Panc1 (cell line): ENCODE measurements at regions not wholly inside any gene's neighbourhood (a gene's known extent, or its start where the extent isn't known, plus 50 kb on each side); places are given as distances from the start of the nearest gene placed in this dataset.
"Not testable (repeated sequence)": the region's sequence is repeated elsewhere in the genome, so short reads cannot be mapped to it uniquely, and the experiment has no call there.

Source experiments
- ATAC-seq: fragments of 200-7000 bp; cut with Tn5 transposase; 2 replicates; pipeline ENCODE4 v1.9.1; 2020; ENCODE audit warnings: mild to moderate bottlenecking, moderate library complexity
- BruUV-seq: library from RNA; stranded (reverse); fragments of 400-500 nt; replicated peaks from 2 replicates; lab custom pipeline; 2021; lab: Mats Ljungman, UMichigan
- CTCF ChIA-PET: fragments of 300-600 bp; sonication (Branson Sonifier 250); formaldehyde crosslinking; loops from one replicate; lab custom pipeline; 2022; ENCODE audit warnings: antibody characterized with exemption; lab: Charles Lee
- POLR2A ChIA-PET: fragments of 300-600 bp; sonication (Branson Sonifier 250); formaldehyde crosslinking; loops from one replicate; lab custom pipeline; 2022; ENCODE audit warnings: antibody characterized with exemption; lab: Charles Lee
- DNase-seq: peaks from one replicate; pipeline ENCODE4 v3.0.0-alpha.2; 2010; ENCODE audit warnings: low read depth, low spot score
- H3K27ac ChIP-seq: 2 replicates; pipeline ENCODE4 v1.5.1; 2011; ENCODE audit warnings: mild to moderate bottlenecking, low read length, inconsistent platforms
- H3K27me3 ChIP-seq: fragments of 200-500 bp; sonication (Bioruptor generic); 2 replicates; pipeline ENCODE4 v1.6.0; 2014; ENCODE audit warnings: low read length, inconsistent platforms; ENCODE audit not compliant: control insufficient read depth, insufficient read depth
- H3K36me3 ChIP-seq: fragments of 200-500 bp; sonication (Bioruptor generic); 2 replicates; pipeline ENCODE4 v1.5.1; 2014; ENCODE audit warnings: inconsistent platforms, mild to moderate bottlenecking, low read length, moderate library complexity; ENCODE audit not compliant: control insufficient read depth, insufficient read depth
- H3K4me1 ChIP-seq: 2 replicates; pipeline ENCODE4 v1.5.1; 2011; ENCODE audit warnings: inconsistent platforms, mild to moderate bottlenecking, low read length, moderate library complexity; ENCODE audit not compliant: control insufficient read depth, insufficient read depth
- H3K4me3 ChIP-seq, 2 experiments: 2 replicates each; pipeline ENCODE4 v1.5.1; 2011 to 2012; ENCODE audit warnings: low read depth in 2 of 2, low read length in 2 of 2, mild to moderate bottlenecking in 2 of 2, inconsistent platforms in 1 of 2, moderate library complexity in 1 of 2
- H3K9me3 ChIP-seq: fragments of 200-500 bp; sonication (Bioruptor generic); 2 replicates; pipeline ENCODE4 v1.5.1; 2014; ENCODE audit warnings: low read depth, mild to moderate bottlenecking, inconsistent platforms, low read length, moderate library complexity; ENCODE audit not compliant: control insufficient read depth, insufficient read depth
- CTCF ChIP-seq: fragments of 450-650 bp; IDR thresholded peaks from 2 replicates; pipeline ENCODE4 v1.5.1; 2017; ENCODE audit warnings: mild to moderate bottlenecking
- POLR2AphosphoS5 ChIP-seq: IDR thresholded peaks from 2 replicates; pipeline ENCODE4 v1.6.1; 2012; ENCODE audit warnings: mild to moderate bottlenecking, low read depth, low read length, moderate library complexity
- SIN3A ChIP-seq: IDR thresholded peaks from 2 replicates; pipeline ENCODE4 v1.6.1; 2012; ENCODE audit warnings: low read depth, mild to moderate bottlenecking, low read length, moderate library complexity, borderline replicate concordance; ENCODE audit not compliant: insufficient read depth
- TCF7L2 ChIP-seq: IDR thresholded peaks from 2 replicates; pipeline ENCODE4 v1.6.1; 2011; ENCODE audit warnings: mild to moderate bottlenecking, low read depth, low read length, inconsistent platforms
- in situ Hi-C: cut with HindIII; loops from 2 replicates; pipeline ENCODE4 v1.10.0; 2016; ENCODE audit warnings: low sequenced_read_pairs, low pct_unique_long_range_greater_than_20kb
- intact Hi-C: fragments of 100-400 bp; cut with micrococcal nuclease; formaldehyde crosslinking; loops from one replicate; pipeline ENCODE4 v1.10.0; 2022; ENCODE audit not compliant: unreplicated experiment
- TF ChIP-seq, protein P1 (sequence below), 2 experiments: IDR thresholded peaks; 2 replicates each; pipeline ENCODE4 v1.6.1; 2011 to 2012; ENCODE audit warnings: low read depth in 2 of 2, control low read depth in 1 of 2, low read length in 1 of 2, mild to moderate bottlenecking in 1 of 2, moderate library complexity in 1 of 2; ENCODE audit not compliant: insufficient read depth in 1 of 2

GRCh38 chr5:130747556-130747955, 417.5 kb downstream of the HINT1 start:
- no peaks in the 10 kb centered on the region for H3K27me3 ChIP-seq
- TF ChIP-seq POLR2AphosphoS5 = no peak
- TF ChIP-seq SIN3A = no peak
- no peak for TF ChIP-seq CTCF
- TF ChIP-seq, protein P1, sequence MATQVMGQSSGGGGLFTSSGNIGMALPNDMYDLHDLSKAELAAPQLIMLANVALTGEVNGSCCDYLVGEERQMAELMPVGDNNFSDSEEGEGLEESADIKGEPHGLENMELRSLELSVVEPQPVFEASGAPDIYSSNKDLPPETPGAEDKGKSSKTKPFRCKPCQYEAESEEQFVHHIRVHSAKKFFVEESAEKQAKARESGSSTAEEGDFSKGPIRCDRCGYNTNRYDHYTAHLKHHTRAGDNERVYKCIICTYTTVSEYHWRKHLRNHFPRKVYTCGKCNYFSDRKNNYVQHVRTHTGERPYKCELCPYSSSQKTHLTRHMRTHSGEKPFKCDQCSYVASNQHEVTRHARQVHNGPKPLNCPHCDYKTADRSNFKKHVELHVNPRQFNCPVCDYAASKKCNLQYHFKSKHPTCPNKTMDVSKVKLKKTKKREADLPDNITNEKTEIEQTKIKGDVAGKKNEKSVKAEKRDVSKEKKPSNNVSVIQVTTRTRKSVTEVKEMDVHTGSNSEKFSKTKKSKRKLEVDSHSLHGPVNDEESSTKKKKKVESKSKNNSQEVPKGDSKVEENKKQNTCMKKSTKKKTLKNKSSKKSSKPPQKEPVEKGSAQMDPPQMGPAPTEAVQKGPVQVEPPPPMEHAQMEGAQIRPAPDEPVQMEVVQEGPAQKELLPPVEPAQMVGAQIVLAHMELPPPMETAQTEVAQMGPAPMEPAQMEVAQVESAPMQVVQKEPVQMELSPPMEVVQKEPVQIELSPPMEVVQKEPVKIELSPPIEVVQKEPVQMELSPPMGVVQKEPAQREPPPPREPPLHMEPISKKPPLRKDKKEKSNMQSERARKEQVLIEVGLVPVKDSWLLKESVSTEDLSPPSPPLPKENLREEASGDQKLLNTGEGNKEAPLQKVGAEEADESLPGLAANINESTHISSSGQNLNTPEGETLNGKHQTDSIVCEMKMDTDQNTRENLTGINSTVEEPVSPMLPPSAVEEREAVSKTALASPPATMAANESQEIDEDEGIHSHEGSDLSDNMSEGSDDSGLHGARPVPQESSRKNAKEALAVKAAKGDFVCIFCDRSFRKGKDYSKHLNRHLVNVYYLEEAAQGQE (IDR thresholded peaks at IDR 0.05; ENCODE audit: insufficient read depth in 1 of 2, low read depth in 2 of 2, low read length in 1 of 2) = no peak
- TF ChIP-seq TCF7L2 = no peak

GRCh38 chr5:130746641-130747040, 418.4 kb downstream of the HINT1 start:
- intact Hi-C loops, in situ Hi-C loops, POLR2A ChIA-PET, H3K36me3 ChIP-seq, ATAC-seq, H3K9me3 ChIP-seq, DNase-seq, CTCF ChIA-PET, H3K27me3 ChIP-seq, H3K4me1 ChIP-seq, H3K27ac ChIP-seq, BruUV-seq, H3K4me3 ChIP-seq: not testable (repeated sequence)

More at GRCh38 chr5:130747556-130747955, 417.5 kb downstream of the HINT1 start:
- intact Hi-C loops (no loop called here), in situ Hi-C loops (no loop called here)
- Histone ChIP-seq H3K36me3 (no peaks in the 10 kb centered on the region), H3K9me3 (no peaks in the 10 kb centered on the region), H3K4me1 (no peaks in the 10 kb centered on the region), H3K4me3 (no peak overlapping the region), H3K27ac (no peak overlapping the region)
- DNase-seq (no peak), ATAC-seq (no peak)
- CTCF ChIA-PET = no interaction called here
- no TSS peak for BruUV-seq
- POLR2A ChIA-PET = no interaction called here

DNA sequence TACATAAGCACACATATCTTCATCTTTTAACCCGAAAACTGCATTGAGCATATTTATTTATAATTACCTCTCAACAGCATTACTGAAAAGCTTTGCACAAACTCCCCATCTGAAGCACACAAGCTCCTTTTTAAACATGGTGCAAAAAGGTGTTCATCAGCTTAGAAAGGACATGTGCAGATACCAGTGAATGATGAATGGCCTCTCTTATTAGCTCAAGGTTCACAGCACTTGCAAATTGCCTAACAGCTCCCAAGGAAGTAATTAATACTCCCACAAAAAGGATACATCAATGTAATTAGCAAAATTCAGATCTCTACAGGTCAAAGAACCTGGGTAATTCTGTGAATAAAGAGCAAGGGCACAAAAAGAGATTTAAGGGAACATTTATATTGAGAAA, 422.0 kb downstream of the HINT1 start:
- no peak for ATAC-seq
- Histone ChIP-seq H3K27ac (no peak overlapping the region), H3K36me3 (no peaks in the 10 kb centered on the region), H3K9me3 (no peaks in the 10 kb centered on the region), H3K27me3 (no peaks in the 10 kb centered on the region), H3K4me1 (no peaks in the 10 kb centered on the region), H3K4me3 (no peak overlapping the region)
- TF ChIP-seq, protein P1 (IDR thresholded peaks at IDR 0.05; ENCODE audit: insufficient read depth in 1 of 2, low read depth in 2 of 2, low read length in 1 of 2) = no peak
- TF ChIP-seq CTCF = no peak
- no peak for TF ChIP-seq TCF7L2
- ChIA-PET POLR2A (no interaction called here), CTCF (no interaction called here)
- intact Hi-C loops (no loop called here), in situ Hi-C loops (no loop called here)
- DNase-seq = no peak
- no TSS peak for BruUV-seq
